Prostate gland (tissue), 2 donors: ENCODE measurements at regions not wholly inside any gene's neighbourhood (a gene's known extent, or its start where the extent isn't known, plus 50 kb on each side); places are given as distances from the start of the nearest gene placed in this dataset.
"Not testable (repeated sequence)": the region's sequence is repeated elsewhere in the genome, so short reads cannot be mapped to it uniquely, and the experiment has no call there.

Experiments used
- DNase-seq: peaks from one replicate; pipeline ENCODE4 v3.0.0-alpha.2; 2019; ENCODE audit warnings: low spot score
- H3K27ac ChIP-seq, 2 donors: fragments of 200-600 bp; sonication (generic); 2 replicates each; pipeline ENCODE4 v1.5.1; 2017 to 2019
- H3K27me3 ChIP-seq: fragments of 200-600 bp; sonication (generic); replicated peaks from 2 replicates; pipeline ENCODE4 v1.5.1; 2019; ENCODE audit not compliant: insufficient read depth
- H3K36me3 ChIP-seq, 2 donors: fragments of 200-600 bp; sonication (generic); 1 replicate in 1 of 2; 2 replicates in 1 of 2; pipeline versions ENCODE4 v1.5.1 to v1.8.1; 2017 to 2019
- H3K4me1 ChIP-seq: fragments of 200-600 bp; sonication (generic); replicated peaks from 2 replicates; pipeline ENCODE4 v1.5.1; 2019
- H3K4me3 ChIP-seq, 2 donors: fragments of 200-600 bp; sonication (generic); 2 replicates each; pipeline ENCODE4 v1.5.1; 2017 to 2019
- H3K9me3 ChIP-seq: fragments of 200-600 bp; sonication (generic); 2 replicates; pipeline ENCODE4 v1.5.1; 2017
- WGBS: methylation state at CpG from one replicate; pipeline ENCODE4 v1.1.5; 2018; 5-methylcytosine and 5-hydroxymethylcytosine counted together
- intact Hi-C: fragments of 100-400 bp; cut with DNase I; formaldehyde crosslinking; loops from one replicate; pipeline ENCODE4 v1.14.2; 2022

GRCh38 chr6:57876659-57877058, 559.2 kb downstream of the PRIM2 start:
- H3K27ac ChIP-seq, H3K4me3 ChIP-seq, H3K9me3 ChIP-seq, H3K27me3 ChIP-seq, DNase-seq, intact Hi-C loops, H3K4me1 ChIP-seq, H3K36me3 ChIP-seq: not testable (repeated sequence)
- WGBS, result 86% methylated on average over 2 of the region's 2 CpGs

GRCh38 chr6:57877729-57878128, 560.3 kb downstream of the PRIM2 start:
- H3K36me3 ChIP-seq, H3K4me3 ChIP-seq, H3K27ac ChIP-seq, H3K4me1 ChIP-seq, DNase-seq, H3K9me3 ChIP-seq, H3K27me3 ChIP-seq, intact Hi-C loops: not testable (repeated sequence)
- 92% methylated on average over 3 of the region's 3 CpGs for WGBS

DNA sequence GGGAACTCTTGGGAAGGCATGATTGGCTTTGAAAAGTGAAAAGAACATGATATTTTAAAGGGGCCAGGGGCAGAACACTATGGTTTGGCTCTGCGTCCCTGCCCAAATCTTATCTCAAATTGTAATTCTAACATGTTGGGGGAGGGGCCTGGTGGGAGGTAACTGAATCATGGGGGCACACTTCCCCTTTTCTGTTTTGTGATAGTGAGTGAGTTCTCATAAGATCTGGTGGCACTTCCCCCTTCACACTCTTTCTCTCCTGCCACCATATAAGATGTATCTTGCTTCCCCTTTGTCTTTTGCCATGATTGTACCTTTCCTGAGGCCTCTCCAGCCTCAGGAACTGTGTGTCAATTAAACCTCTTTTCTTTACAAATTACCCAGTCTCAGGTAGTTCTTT, 561.4 kb downstream of the PRIM2 start:
- H3K4me1 ChIP-seq, intact Hi-C loops: not testable (repeated sequence)

DNA sequence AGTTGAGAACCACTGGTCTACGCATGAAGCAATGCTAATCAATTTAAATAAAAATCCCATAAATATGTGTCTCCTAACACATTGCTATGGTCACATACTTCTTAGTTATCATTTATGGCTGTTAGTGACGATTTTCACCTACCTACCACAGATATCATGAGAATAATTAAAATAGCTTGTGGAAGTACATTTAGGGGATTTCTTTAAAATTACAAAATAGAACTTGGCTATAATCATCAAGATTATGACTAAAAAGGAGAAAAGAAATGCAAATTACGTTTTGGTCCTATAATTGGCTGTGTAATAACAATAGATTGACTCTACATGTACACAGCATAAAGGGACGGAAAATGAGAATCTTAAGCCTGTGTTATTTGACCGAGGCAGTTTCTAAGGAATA, 581.4 kb downstream of the PRIM2 start:
- H3K27ac ChIP-seq, H3K9me3 ChIP-seq, DNase-seq, H3K4me3 ChIP-seq, intact Hi-C loops, H3K36me3 ChIP-seq, H3K4me1 ChIP-seq, H3K27me3 ChIP-seq: not testable (repeated sequence)
- 83% methylated on average over 5 of the region's 5 CpGs for WGBS

More for the DNA sequence above, 561.4 kb downstream of the PRIM2 start:
- not testable (repeated sequence) for H3K4me3 ChIP-seq, H3K36me3 ChIP-seq, H3K9me3 ChIP-seq, H3K27me3 ChIP-seq, DNase-seq, H3K27ac ChIP-seq
- WGBS, result 76% methylated on average over 1 of the region's 1 CpG

GRCh38 chr6:57900687-57901399, 583.4 kb downstream of the PRIM2 start:
- H3K4me1 ChIP-seq, DNase-seq, H3K4me3 ChIP-seq, intact Hi-C loops, H3K27ac ChIP-seq, H3K27me3 ChIP-seq, H3K36me3 ChIP-seq, H3K9me3 ChIP-seq: not testable (repeated sequence)
- 79% methylated on average over 4 of the region's 5 CpGs for WGBS

GRCh38 chr6:57901445-57901844, 584.0 kb downstream of the PRIM2 start:
- H3K9me3 ChIP-seq, DNase-seq, H3K27me3 ChIP-seq, intact Hi-C loops, H3K4me1 ChIP-seq, H3K27ac ChIP-seq, H3K36me3 ChIP-seq, H3K4me3 ChIP-seq: not testable (repeated sequence)
- 73% methylated on average over 3 of the region's 3 CpGs for WGBS

GRCh38 chr6:57904356-57904755, 586.9 kb downstream of the PRIM2 start:
- H3K36me3 ChIP-seq, H3K4me1 ChIP-seq, H3K9me3 ChIP-seq, H3K27ac ChIP-seq, intact Hi-C loops, H3K27me3 ChIP-seq, H3K4me3 ChIP-seq, DNase-seq: not testable (repeated sequence)
- 46% methylated on average over 6 of the region's 6 CpGs for WGBS

DNA sequence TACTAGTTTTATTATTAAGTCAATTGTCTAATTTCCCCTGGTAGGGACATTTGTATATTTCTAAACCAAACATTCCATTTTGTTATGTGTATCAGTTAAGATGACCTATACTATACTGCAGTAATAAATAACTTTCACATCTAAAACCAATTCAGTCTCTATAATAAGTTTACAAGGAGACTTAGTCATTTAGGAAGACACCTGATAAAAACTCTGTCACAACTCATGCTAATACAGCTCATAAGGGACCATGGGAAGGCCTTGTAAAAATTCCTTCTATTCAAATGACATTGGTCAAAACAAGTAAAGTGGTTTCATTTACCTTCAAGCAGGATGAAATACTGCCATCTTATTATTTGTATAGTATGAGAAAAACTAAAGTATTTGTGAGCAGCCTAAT, 597.9 kb downstream of the PRIM2 start:
- H3K27me3 ChIP-seq, intact Hi-C loops, DNase-seq, H3K4me3 ChIP-seq, H3K27ac ChIP-seq, H3K4me1 ChIP-seq, H3K9me3 ChIP-seq, H3K36me3 ChIP-seq: not testable (repeated sequence)

DNA sequence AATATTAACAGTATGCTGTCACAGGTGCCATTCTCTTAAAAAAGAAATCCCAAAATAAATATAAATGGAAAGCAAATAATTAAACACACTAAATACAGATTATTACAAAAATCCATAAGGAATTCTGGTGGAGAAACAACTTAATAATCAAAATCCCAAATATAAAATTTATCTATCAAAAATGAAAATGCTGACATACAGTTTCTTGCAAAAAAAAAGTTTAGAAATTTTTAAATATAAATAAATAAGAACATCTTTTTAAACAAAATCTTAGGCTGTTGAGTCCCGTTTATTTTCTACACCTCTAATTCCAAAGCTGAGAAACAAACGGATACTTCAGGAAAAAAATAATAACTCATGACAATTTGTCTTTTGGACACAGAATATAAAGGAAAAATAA, 625.5 kb downstream of the PRIM2 start:
- intact Hi-C loops, H3K4me3 ChIP-seq, DNase-seq, H3K4me1 ChIP-seq, H3K9me3 ChIP-seq, H3K27me3 ChIP-seq, H3K36me3 ChIP-seq, H3K27ac ChIP-seq: not testable (repeated sequence)
- WGBS, result 88% methylated on average over 2 of the region's 2 CpGs

GRCh38 chr6:57946084-57946768, 628.8 kb downstream of the PRIM2 start:
- H3K9me3 ChIP-seq, DNase-seq, H3K27ac ChIP-seq, H3K4me3 ChIP-seq, intact Hi-C loops, H3K36me3 ChIP-seq, H3K4me1 ChIP-seq, H3K27me3 ChIP-seq: not testable (repeated sequence)
- WGBS, result 95% methylated on average over 7 of the region's 7 CpGs

- H3K4me3 ChIP-seq, H3K27me3 ChIP-seq, H3K9me3 ChIP-seq, H3K27ac ChIP-seq, DNase-seq, H3K36me3 ChIP-seq, intact Hi-C loops, H3K4me1 ChIP-seq: not testable (repeated sequence)
- WGBS, result 97% methylated on average over 11 of the region's 11 CpGs
Observed at GRCh38 chr6:57946769-57947091, 629.3 kb downstream of the PRIM2 start.

DNA sequence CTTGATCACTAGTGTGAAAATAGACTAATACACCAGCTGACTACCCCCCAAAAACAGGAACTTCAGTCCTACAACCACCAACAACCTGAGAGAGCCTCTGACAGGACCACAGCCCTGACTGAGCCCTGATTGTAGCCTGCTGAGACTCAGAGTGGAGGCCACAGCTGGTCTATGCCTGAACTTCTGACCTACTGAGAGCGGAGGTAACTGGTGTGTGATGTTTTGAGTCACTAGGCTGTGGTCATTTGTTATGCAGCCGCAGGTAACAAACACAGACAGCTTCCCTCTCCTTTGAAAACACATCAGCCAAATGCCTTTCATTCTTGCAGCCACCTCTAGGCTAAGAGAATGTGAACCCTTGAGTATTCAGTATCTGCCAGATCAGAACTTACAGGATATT, 631.1 kb downstream of the PRIM2 start:
- H3K27me3 ChIP-seq, H3K27ac ChIP-seq, H3K9me3 ChIP-seq, H3K36me3 ChIP-seq, H3K4me3 ChIP-seq, H3K4me1 ChIP-seq, intact Hi-C loops, DNase-seq: not testable (repeated sequence)
- 100% methylated on average over 2 of the region's 2 CpGs for WGBS

DNA sequence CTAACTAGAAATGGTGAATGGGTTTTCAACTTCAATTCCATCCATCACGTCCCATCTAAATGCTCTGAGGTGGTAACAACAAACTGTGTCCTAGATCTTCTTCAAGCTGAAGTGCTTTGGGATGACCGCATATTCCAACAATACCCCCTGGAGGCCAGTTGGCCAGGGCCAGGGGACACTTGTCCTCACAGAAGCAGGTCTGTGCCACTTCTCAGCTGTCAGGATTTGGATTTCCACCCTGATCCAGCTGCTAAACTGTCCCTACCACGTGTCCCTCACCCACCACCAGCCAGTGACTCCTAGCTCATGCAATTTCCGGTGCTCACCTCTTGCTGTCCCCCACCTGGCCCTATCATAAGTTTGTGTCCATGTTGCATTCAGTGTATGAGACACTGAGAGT, 633.0 kb downstream of the PRIM2 start:
- H3K4me1 ChIP-seq, intact Hi-C loops, H3K4me3 ChIP-seq, H3K27ac ChIP-seq, H3K36me3 ChIP-seq, H3K9me3 ChIP-seq, H3K27me3 ChIP-seq, DNase-seq: not testable (repeated sequence)
- WGBS, result 87% methylated on average over 4 of the region's 4 CpGs
